Adrenal gland (tissue), 9 donors: ENCODE measurements at regions not wholly inside any gene's neighbourhood (a gene's known extent, or its start where the extent isn't known, plus 50 kb on each side); places are given as distances from the start of the nearest gene placed in this dataset.

ENCODE experiments used
- DNase-seq, 7 donors: peaks; one replicate each; pipeline ENCODE4 v3.0.0-alpha.2; 2019 to 2020
- H3K27ac ChIP-seq, 5 donors: fragments of 200-600 bp; sonication (generic) in 4 of 5; 1 replicate in 3 of 5; 2 replicates in 2 of 5; pipeline versions ENCODE4 v1.5.1 to v1.8.0; 2016 to 2020; ENCODE audit warnings: mild to moderate bottlenecking in 1 of 5
- H3K27me3 ChIP-seq: fragments of 200-600 bp; 2 replicates; pipeline ENCODE4 v1.8.0; 2021
- H3K36me3 ChIP-seq, 2 donors: fragments of 200-600 bp; replicated peaks in 1 of 2; 1 replicate in 1 of 2; 2 replicates in 1 of 2; pipeline versions ENCODE4 v1.5.1 to v1.8.0; 2018 to 2022
- H3K4me1 ChIP-seq, 2 donors: fragments of 200-600 bp; replicated peaks in 1 of 2; 1 replicate in 1 of 2; 2 replicates in 1 of 2; pipeline versions ENCODE4 v1.5.1 to v1.8.0; 2018 to 2021
- H3K4me3 ChIP-seq, 4 donors: fragments of 200-600 bp; sonication (generic) in 3 of 4; one replicate each; pipeline ENCODE4 v1.5.1; 2016 to 2018
- H3K9me3 ChIP-seq, 3 donors: fragments of 200-600 bp; sonication (generic) in 1 of 3; replicated peaks in 1 of 3; 1 replicate in 2 of 3; 2 replicates in 1 of 3; pipeline versions ENCODE4 v1.5.1 to v1.8.0; 2016 to 2021
- POLR2A ChIP-seq, 2 donors: fragments of 450-650 bp; IDR thresholded peaks; one replicate each; pipeline ENCODE4 v1.6.1; 2017; ENCODE audit warnings: antibody characterized with exemption in 2 of 2, mild to moderate bottlenecking in 2 of 2, moderate library complexity in 1 of 2
- WGBS, 4 donors: extraction: QIAGEN DNeasy Blood & Tissue Kit in 2 of 4; methylation state at CpG; one replicate each; pipeline versions ENCODE4 v1.1.5 to v1.1.7; 2013 to 2017; 5-methylcytosine and 5-hydroxymethylcytosine counted together
- intact Hi-C, 2 donors: fragments of 100-400 bp; cut with DNase I; formaldehyde crosslinking; loops; one replicate each; pipeline versions ENCODE4 v1.14.1 to v1.15.0; 2022 to 2023
- TF ChIP-seq, protein P1 (sequence below), 6 experiments: fragments of 450-650 bp in 4 of 6; fragments of 200-600 bp in 2 of 6; sonication (generic) in 1 of 6; IDR thresholded peaks; 1 replicate in 5 of 6; 2 replicates in 1 of 6; pipeline versions ENCODE4 v1.5.1 to v1.8.0; 2016 to 2021; ENCODE audit warnings: antibody characterized with exemption in 6 of 6, mild to moderate bottlenecking in 2 of 6, moderate library complexity in 1 of 6
- donor health status: healthy with polysubstance abuse.
- donor health status: Bipolar disorder and iron deficiency.
- donor health status: DM: yes; HTN: yes; CAD: no.
- donor health status: DM: no; HTN: no; CAD: no.
- donor health status: DM: no; HTN: no; CAD: no.

DNA sequence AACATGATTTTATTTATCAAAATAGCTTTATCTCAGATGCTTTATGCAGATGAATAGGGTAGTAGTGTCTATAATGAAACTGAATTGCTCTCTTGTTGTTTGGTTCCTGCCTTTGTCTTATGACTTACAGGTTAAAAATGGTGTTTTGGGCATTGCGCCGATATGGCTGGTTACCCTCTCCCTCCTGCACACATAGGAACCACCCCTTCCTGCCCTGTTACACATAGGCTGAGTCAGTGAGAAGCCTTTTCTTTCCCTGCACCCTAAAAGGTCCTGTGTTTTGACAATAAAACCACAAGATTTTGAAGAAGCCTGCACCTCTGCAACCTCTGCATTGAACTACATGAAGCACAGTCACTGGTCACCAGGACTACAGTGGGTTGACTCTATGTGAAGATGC, 655.8 kb upstream of the ANKRD30A start:
- no peak overlapping the region for H3K4me3 ChIP-seq
- H3K27ac ChIP-seq = no peak overlapping the region
- intact Hi-C loops = no loop called here
- no peaks in the 10 kb centered on the region for H3K4me1 ChIP-seq
- no peaks in the 10 kb centered on the region for H3K36me3 ChIP-seq
- no peak for TF ChIP-seq POLR2A (IDR thresholded peaks at IDR 0.05)
- TF ChIP-seq, protein P1, sequence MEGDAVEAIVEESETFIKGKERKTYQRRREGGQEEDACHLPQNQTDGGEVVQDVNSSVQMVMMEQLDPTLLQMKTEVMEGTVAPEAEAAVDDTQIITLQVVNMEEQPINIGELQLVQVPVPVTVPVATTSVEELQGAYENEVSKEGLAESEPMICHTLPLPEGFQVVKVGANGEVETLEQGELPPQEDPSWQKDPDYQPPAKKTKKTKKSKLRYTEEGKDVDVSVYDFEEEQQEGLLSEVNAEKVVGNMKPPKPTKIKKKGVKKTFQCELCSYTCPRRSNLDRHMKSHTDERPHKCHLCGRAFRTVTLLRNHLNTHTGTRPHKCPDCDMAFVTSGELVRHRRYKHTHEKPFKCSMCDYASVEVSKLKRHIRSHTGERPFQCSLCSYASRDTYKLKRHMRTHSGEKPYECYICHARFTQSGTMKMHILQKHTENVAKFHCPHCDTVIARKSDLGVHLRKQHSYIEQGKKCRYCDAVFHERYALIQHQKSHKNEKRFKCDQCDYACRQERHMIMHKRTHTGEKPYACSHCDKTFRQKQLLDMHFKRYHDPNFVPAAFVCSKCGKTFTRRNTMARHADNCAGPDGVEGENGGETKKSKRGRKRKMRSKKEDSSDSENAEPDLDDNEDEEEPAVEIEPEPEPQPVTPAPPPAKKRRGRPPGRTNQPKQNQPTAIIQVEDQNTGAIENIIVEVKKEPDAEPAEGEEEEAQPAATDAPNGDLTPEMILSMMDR (IDR thresholded peaks at IDR 0.05) = no peak
- WGBS, 4 donors = 84 to 98% (median 97%) methylated on average over 2 of the region's 2 CpGs
- no peak for DNase-seq
- H3K9me3 ChIP-seq = no peaks in the 10 kb centered on the region
- H3K27me3 ChIP-seq = no peaks in the 10 kb centered on the region

- no peak overlapping the region for H3K27ac ChIP-seq
- intact Hi-C loops = no loop called here
- no peaks in the 10 kb centered on the region for H3K9me3 ChIP-seq
- DNase-seq = no peak
- no peak for TF ChIP-seq POLR2A (IDR thresholded peaks at IDR 0.05)
- TF ChIP-seq, protein P1 (IDR thresholded peaks at IDR 0.05) = no peak
- no peaks in the 10 kb centered on the region for H3K4me1 ChIP-seq
- no peak overlapping the region for H3K4me3 ChIP-seq
- WGBS, 4 donors = 80 to 90% (median 84%) methylated on average over 3 of the region's 3 CpGs
- H3K27me3 ChIP-seq = no peaks in the 10 kb centered on the region
- H3K36me3 ChIP-seq = no peaks in the 10 kb centered on the region
Observed at GRCh38 chr10:36468620-36469019, 656.8 kb upstream of the ANKRD30A start.

DNA sequence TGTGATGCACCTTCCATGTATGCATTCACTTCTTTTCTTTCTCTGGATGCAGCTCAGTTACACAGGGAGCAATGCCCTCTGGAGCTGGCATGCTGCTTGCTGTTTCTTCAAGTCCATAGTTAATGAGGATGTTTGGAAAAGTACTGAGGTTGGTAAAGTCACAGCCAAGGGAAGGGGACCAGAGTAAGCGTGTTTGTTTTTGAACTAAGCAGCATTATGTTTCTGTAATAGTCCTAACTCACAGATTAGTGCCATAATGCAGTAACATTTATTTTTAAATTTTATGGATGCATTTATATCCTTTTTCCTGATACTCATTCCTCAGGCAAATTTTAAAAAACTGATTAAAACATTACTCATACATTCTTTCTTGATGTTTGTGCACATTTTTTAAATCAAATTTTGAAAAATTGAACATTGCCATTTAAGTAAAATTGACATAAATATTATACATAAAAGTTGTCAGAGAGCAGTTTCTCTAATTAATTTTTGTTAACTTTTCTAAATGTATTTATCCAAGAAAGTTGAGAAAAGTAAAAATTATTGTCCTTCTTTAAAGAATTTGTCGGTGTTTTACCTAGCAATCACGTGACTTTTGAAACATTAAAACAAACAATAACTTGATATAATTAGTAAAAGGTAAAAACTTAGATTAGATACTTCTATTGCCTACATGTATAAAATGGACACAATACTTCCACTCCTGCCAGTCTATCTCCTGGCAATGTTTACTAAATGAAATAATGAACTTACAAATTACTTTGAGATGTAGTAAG, 659.6 kb upstream of the ANKRD30A start:
- H3K9me3 ChIP-seq = no peaks in the 10 kb centered on the region
- no peaks in the 10 kb centered on the region for H3K4me1 ChIP-seq
- intact Hi-C loops = no loop called here
- H3K4me3 ChIP-seq = no peak overlapping the region
- 84 to 86% (median 86%) methylated on average over 3 of the region's 3 CpGs for WGBS, 4 donors
- no peaks in the 10 kb centered on the region for H3K27me3 ChIP-seq
- no peak for TF ChIP-seq POLR2A (IDR thresholded peaks at IDR 0.05)
- TF ChIP-seq, protein P1 (IDR thresholded peaks at IDR 0.05) = no peak
- no peak for DNase-seq
- H3K27ac ChIP-seq = no peak overlapping the region
- no peaks in the 10 kb centered on the region for H3K36me3 ChIP-seq

GRCh38 chr10:36464291-36464690, 661.1 kb upstream of the ANKRD30A start:
- H3K27ac ChIP-seq = no peak overlapping the region
- H3K4me1 ChIP-seq = no peaks in the 10 kb centered on the region
- H3K4me3 ChIP-seq = no peak overlapping the region
- H3K36me3 ChIP-seq = no peaks in the 10 kb centered on the region
- no peak for TF ChIP-seq POLR2A (IDR thresholded peaks at IDR 0.05)
- TF ChIP-seq, protein P1 (IDR thresholded peaks at IDR 0.05) = no peak
- no peak for DNase-seq
- intact Hi-C loops = no loop called here
- H3K27me3 ChIP-seq = no peaks in the 10 kb centered on the region
- 67 to 81% (median 72%) methylated on average over 1 of the region's 1 CpG for WGBS, 4 donors
- H3K9me3 ChIP-seq = no peaks in the 10 kb centered on the region
